ENCODE measurements at regions not wholly inside any gene's neighbourhood (a gene's known extent, or its start where the extent isn't known, plus 50 kb on each side); places are given as distances from the start of the nearest gene placed in this dataset.
"Not testable (repeated sequence)": the region's sequence is repeated elsewhere in the genome, so short reads cannot be mapped to it uniquely, and the experiment has no call there.

- Histone ChIP-seq H3K4me3 (no peak overlapping the region), H3K36me3 (no peaks in the 10 kb centered on the region), H3K27me3 (no peaks in the 10 kb centered on the region), H3K4me1 (no peaks in the 10 kb centered on the region), H3K27ac (no peak overlapping the region), H3K9me3 (no peaks in the 10 kb centered on the region)
- intact Hi-C loops (cut with DNase I): no loop called here
- no peak for TF ChIP-seq CTCF (IDR thresholded peaks at IDR 0.05)
- no peak for DNase-seq
- no peak for ATAC-seq
Observed at GRCh38 chr2:53127061-53127650, 640.4 kb upstream of the CHAC2 start.

- H3K27ac ChIP-seq: no peak overlapping the region
- H3K9me3 ChIP-seq: no peaks in the 10 kb centered on the region
- no peaks in the 10 kb centered on the region for H3K27me3 ChIP-seq
- H3K4me1 ChIP-seq: no peaks in the 10 kb centered on the region
- ATAC-seq (no peak), DNase-seq (no peak)
- intact Hi-C loops (cut with DNase I): no loop called here
- no peak for TF ChIP-seq CTCF (IDR thresholded peaks at IDR 0.05)
- H3K4me3 ChIP-seq: no peak overlapping the region
- H3K36me3 ChIP-seq: no peaks in the 10 kb centered on the region
Observed at GRCh38 chr2:53114991-53115390, 652.6 kb upstream of the CHAC2 start.

- ATAC-seq: no peak
- H3K27me3 ChIP-seq: no peaks in the 10 kb centered on the region
- H3K9me3 ChIP-seq: no peaks in the 10 kb centered on the region
- no peaks in the 10 kb centered on the region for H3K36me3 ChIP-seq
- H3K4me3 ChIP-seq: no peak overlapping the region
- DNase-seq: no peak
- no peak for TF ChIP-seq CTCF (IDR thresholded peaks at IDR 0.05)
- H3K4me1 ChIP-seq: no peaks in the 10 kb centered on the region
- intact Hi-C loops (cut with DNase I): no loop called here
- no peak overlapping the region for H3K27ac ChIP-seq
Observed at GRCh38 chr2:53114582-53114981, 653.0 kb upstream of the CHAC2 start.

GRCh38 chr2:53112408-53112807, 655.2 kb upstream of the CHAC2 start:
- ATAC-seq; H3K36me3 ChIP-seq; H3K4me3 ChIP-seq; H3K27ac ChIP-seq; H3K27me3 ChIP-seq; intact Hi-C loops (cut with DNase I); H3K4me1 ChIP-seq; H3K9me3 ChIP-seq; DNase-seq: not testable (repeated sequence)

GRCh38 chr2:53111406-53111805, 656.2 kb upstream of the CHAC2 start:
- no peak for ATAC-seq
- TF ChIP-seq CTCF (IDR thresholded peaks at IDR 0.05): no peak
- no peak for DNase-seq

GRCh38 chr2:53111004-53111403, 656.6 kb upstream of the CHAC2 start:
- intact Hi-C loops (cut with DNase I): no loop called here
- no peak for TF ChIP-seq CTCF (IDR thresholded peaks at IDR 0.05)
- Histone ChIP-seq H3K9me3 (no peaks in the 10 kb centered on the region), H3K27me3 (no peaks in the 10 kb centered on the region), H3K4me3 (no peak overlapping the region), H3K27ac (no peak overlapping the region), H3K4me1 (no peaks in the 10 kb centered on the region), H3K36me3 (no peaks in the 10 kb centered on the region)
- DNase-seq: no peak
- no peak for ATAC-seq

More at GRCh38 chr2:53111406-53111805, 656.2 kb upstream of the CHAC2 start:
- no peaks in the 10 kb centered on the region for H3K4me1 ChIP-seq
- H3K27me3 ChIP-seq: no peaks in the 10 kb centered on the region
- intact Hi-C loops (cut with DNase I): no loop called here
- H3K4me3 ChIP-seq: no peak overlapping the region
- no peaks in the 10 kb centered on the region for H3K9me3 ChIP-seq
- no peak overlapping the region for H3K27ac ChIP-seq
- H3K36me3 ChIP-seq: no peaks in the 10 kb centered on the region
